Panc1 (cell line): ENCODE measurements at regions not wholly inside any gene's neighbourhood (a gene's known extent, or its start where the extent isn't known, plus 50 kb on each side); places are given as distances from the start of the nearest gene placed in this dataset.

Experiments used
- ATAC-seq: fragments of 200-7000 bp; cut with Tn5 transposase; 2 replicates; pipeline ENCODE4 v1.9.1; 2020; ENCODE audit warnings: mild to moderate bottlenecking, moderate library complexity
- BruUV-seq: library from RNA; stranded (reverse); fragments of 400-500 nt; replicated peaks from 2 replicates; lab custom pipeline; 2021; lab: Mats Ljungman, UMichigan
- CTCF ChIA-PET: fragments of 300-600 bp; sonication (Branson Sonifier 250); formaldehyde crosslinking; loops from one replicate; lab custom pipeline; 2022; ENCODE audit warnings: antibody characterized with exemption; lab: Charles Lee
- POLR2A ChIA-PET: fragments of 300-600 bp; sonication (Branson Sonifier 250); formaldehyde crosslinking; loops from one replicate; lab custom pipeline; 2022; ENCODE audit warnings: antibody characterized with exemption; lab: Charles Lee
- DNase-seq: peaks from one replicate; pipeline ENCODE4 v3.0.0-alpha.2; 2010; ENCODE audit warnings: low read depth, low spot score
- H3K27ac ChIP-seq: 2 replicates; pipeline ENCODE4 v1.5.1; 2011; ENCODE audit warnings: mild to moderate bottlenecking, low read length, inconsistent platforms
- H3K27me3 ChIP-seq: fragments of 200-500 bp; sonication (Bioruptor generic); 2 replicates; pipeline ENCODE4 v1.6.0; 2014; ENCODE audit warnings: low read length, inconsistent platforms; ENCODE audit not compliant: control insufficient read depth, insufficient read depth
- H3K36me3 ChIP-seq: fragments of 200-500 bp; sonication (Bioruptor generic); 2 replicates; pipeline ENCODE4 v1.5.1; 2014; ENCODE audit warnings: inconsistent platforms, mild to moderate bottlenecking, low read length, moderate library complexity; ENCODE audit not compliant: control insufficient read depth, insufficient read depth
- H3K4me1 ChIP-seq: 2 replicates; pipeline ENCODE4 v1.5.1; 2011; ENCODE audit warnings: inconsistent platforms, mild to moderate bottlenecking, low read length, moderate library complexity; ENCODE audit not compliant: control insufficient read depth, insufficient read depth
- H3K4me3 ChIP-seq, 2 experiments: 2 replicates each; pipeline ENCODE4 v1.5.1; 2011 to 2012; ENCODE audit warnings: low read depth in 2 of 2, low read length in 2 of 2, mild to moderate bottlenecking in 2 of 2, inconsistent platforms in 1 of 2, moderate library complexity in 1 of 2
- H3K9me3 ChIP-seq: fragments of 200-500 bp; sonication (Bioruptor generic); 2 replicates; pipeline ENCODE4 v1.5.1; 2014; ENCODE audit warnings: low read depth, mild to moderate bottlenecking, inconsistent platforms, low read length, moderate library complexity; ENCODE audit not compliant: control insufficient read depth, insufficient read depth
- CTCF ChIP-seq: fragments of 450-650 bp; IDR thresholded peaks from 2 replicates; pipeline ENCODE4 v1.5.1; 2017; ENCODE audit warnings: mild to moderate bottlenecking
- POLR2AphosphoS5 ChIP-seq: IDR thresholded peaks from 2 replicates; pipeline ENCODE4 v1.6.1; 2012; ENCODE audit warnings: mild to moderate bottlenecking, low read depth, low read length, moderate library complexity
- REST ChIP-seq, 2 experiments: IDR thresholded peaks; 2 replicates each; pipeline ENCODE4 v1.6.1; 2011 to 2012; ENCODE audit warnings: low read depth in 2 of 2, control low read depth in 1 of 2, low read length in 1 of 2, mild to moderate bottlenecking in 1 of 2, moderate library complexity in 1 of 2; ENCODE audit not compliant: insufficient read depth in 1 of 2
- SIN3A ChIP-seq: IDR thresholded peaks from 2 replicates; pipeline ENCODE4 v1.6.1; 2012; ENCODE audit warnings: low read depth, mild to moderate bottlenecking, low read length, moderate library complexity, borderline replicate concordance; ENCODE audit not compliant: insufficient read depth
- TCF7L2 ChIP-seq: IDR thresholded peaks from 2 replicates; pipeline ENCODE4 v1.6.1; 2011; ENCODE audit warnings: mild to moderate bottlenecking, low read depth, low read length, inconsistent platforms
- in situ Hi-C: cut with HindIII; loops from 2 replicates; pipeline ENCODE4 v1.10.0; 2016; ENCODE audit warnings: low sequenced_read_pairs, low pct_unique_long_range_greater_than_20kb
- intact Hi-C: fragments of 100-400 bp; cut with micrococcal nuclease; formaldehyde crosslinking; loops from one replicate; pipeline ENCODE4 v1.10.0; 2022; ENCODE audit not compliant: unreplicated experiment

GRCh38 chr11:122234780-122235179, 118.8 kb upstream of the BLID start:
- Histone ChIP-seq H3K4me3 (no peak overlapping the region), H3K4me1 (no peaks in the 10 kb centered on the region), H3K27ac (no peak overlapping the region), H3K36me3 (no peaks in the 10 kb centered on the region), H3K9me3 (no peaks in the 10 kb centered on the region), H3K27me3 (no peaks in the 10 kb centered on the region)
- no TSS peak for BruUV-seq
- no peak for DNase-seq
- POLR2A ChIA-PET = no interaction called here
- no peak for TF ChIP-seq REST (IDR thresholded peaks at IDR 0.05; ENCODE audit: insufficient read depth in 1 of 2, low read depth in 2 of 2, low read length in 1 of 2)
- CTCF ChIA-PET = no interaction called here
- ATAC-seq = no peak
- in situ Hi-C loops = no loop called here
- intact Hi-C loops = no loop called here

- POLR2A ChIA-PET = no interaction called here
- Histone ChIP-seq H3K4me3 (no peak overlapping the region), H3K4me1 (no peaks in the 10 kb centered on the region), H3K27ac (no peak overlapping the region), H3K36me3 (no peaks in the 10 kb centered on the region), H3K27me3 (no peaks in the 10 kb centered on the region), H3K9me3 (no peaks in the 10 kb centered on the region)
- in situ Hi-C loops = no loop called here
- CTCF ChIA-PET = no interaction called here
- TF ChIP-seq TCF7L2 (no peak), SIN3A (no peak), POLR2AphosphoS5 (no peak), REST (IDR thresholded peaks at IDR 0.05; ENCODE audit: insufficient read depth in 1 of 2, low read depth in 2 of 2, low read length in 1 of 2) (no peak)
- BruUV-seq = no TSS peak
- ATAC-seq (no peak), DNase-seq (no peak)
- intact Hi-C loops = no loop called here
These were observed 118.2 kb upstream of the BLID start for GRCh38 chr11:122234257-122234656.

GRCh38 chr11:122232985-122233384, 117.0 kb upstream of the BLID start:
- Histone ChIP-seq H3K9me3 (no peaks in the 10 kb centered on the region), H3K27ac (no peak overlapping the region), H3K4me3 (no peak overlapping the region), H3K36me3 (no peaks in the 10 kb centered on the region), H3K4me1 (no peaks in the 10 kb centered on the region), H3K27me3 (no peaks in the 10 kb centered on the region)
- ATAC-seq (no peak), DNase-seq (no peak)
- ChIA-PET POLR2A (no interaction called here), CTCF (no interaction called here)
- no TSS peak for BruUV-seq
- in situ Hi-C loops = no loop called here
- TF ChIP-seq POLR2AphosphoS5 = no peak
- no peak for TF ChIP-seq CTCF
- no peak for TF ChIP-seq SIN3A
- TF ChIP-seq REST (IDR thresholded peaks at IDR 0.05; ENCODE audit: insufficient read depth in 1 of 2, low read depth in 2 of 2, low read length in 1 of 2) = no peak
- TF ChIP-seq TCF7L2 = no peak
- intact Hi-C loops = no loop called here
